WTC11 (cell line): ENCODE measurements at regions not wholly inside any gene's neighbourhood (a gene's known extent, or its start where the extent isn't known, plus 50 kb on each side); places are given as distances from the start of the nearest gene placed in this dataset.

ENCODE experiments used
- ATAC-seq: fragments of 200-7000 bp; cut with Tn5 transposase; 2 replicates; pipeline ENCODE4 v1.10.0; 2021; ENCODE audit warnings: mild to moderate bottlenecking, moderate library complexity
- CTCF ChIA-PET: fragments of 300-600 bp; sonication (Branson Sonifier 250); formaldehyde crosslinking; loops from one replicate; lab custom pipeline; 2021; ENCODE audit warnings: antibody characterized with exemption; lab: Charles Lee
- POLR2A ChIA-PET: fragments of 350-600 bp; sonication (Branson Sonifier 250); formaldehyde crosslinking; loops from one replicate; lab custom pipeline; 2021; ENCODE audit warnings: antibody characterized with exemption; lab: Charles Lee
- DNase-seq: peaks from one replicate; pipeline ENCODE4 v3.0.0; 2021; ENCODE audit warnings: low spot score
- H3K27ac Mint-ChIP-seq: 2 replicates; pipeline ENCODE4 v1.8.0; 2021; ENCODE audit warnings: mixed read lengths
- H3K27me3 Mint-ChIP-seq: 2 replicates; pipeline ENCODE4 v1.8.0; 2021; ENCODE audit warnings: low read depth, mild to moderate bottlenecking, moderate library complexity, mixed read lengths
- H3K36me3 Mint-ChIP-seq: 2 replicates; pipeline ENCODE4 v1.8.0; 2021; ENCODE audit warnings: mixed read lengths
- H3K4me1 Mint-ChIP-seq: 2 replicates; pipeline ENCODE4 v1.8.0; 2022; ENCODE audit warnings: mixed read lengths
- H3K4me3 Mint-ChIP-seq: 2 replicates; pipeline ENCODE4 v1.8.0; 2021; ENCODE audit warnings: mild to moderate bottlenecking, moderate library complexity, mixed read lengths
- H3K9me3 Mint-ChIP-seq: 2 replicates; pipeline ENCODE4 v1.8.0; 2021; ENCODE audit warnings: mixed read lengths
- CREM ChIP-seq: sonication (generic); formaldehyde crosslinking; IDR thresholded peaks from 2 replicates; pipeline ENCODE4 v1.8.1; 2022; ENCODE audit warnings: mild to moderate bottlenecking, missing genetic modification reagents, moderate library complexity
- EMX1 ChIP-seq: fragments of 250-450 bp; sonication (Bioruptor Pico); IDR thresholded peaks from 2 replicates; pipeline ENCODE4 v1.8.0; 2021; ENCODE audit warnings: mild to moderate bottlenecking
- IRF2 ChIP-seq: sonication (generic); formaldehyde crosslinking; IDR thresholded peaks from 2 replicates; pipeline ENCODE4 v1.8.0; 2022; ENCODE audit warnings: low read depth, missing genetic modification reagents, borderline replicate concordance
- NFATC4 ChIP-seq: fragments of 250-450 bp; sonication (Bioruptor Pico); IDR thresholded peaks from 2 replicates; pipeline ENCODE4 v1.9.0; 2021; ENCODE audit warnings: mild to moderate bottlenecking
- NR2C2 ChIP-seq: sonication (generic); formaldehyde crosslinking; IDR thresholded peaks from 2 replicates; pipeline ENCODE4 v1.8.0; 2022; ENCODE audit warnings: mild to moderate bottlenecking, missing genetic modification reagents
- RELA ChIP-seq: sonication (generic); formaldehyde crosslinking; IDR thresholded peaks from 2 replicates; pipeline ENCODE4 v1.8.1; 2022; ENCODE audit warnings: missing genetic modification reagents, mild to moderate bottlenecking, borderline replicate concordance
- ZNF416 ChIP-seq: fragments of 250-450 bp; sonication (Bioruptor Pico); IDR thresholded peaks from 2 replicates; pipeline ENCODE4 v1.9.0; 2021; ENCODE audit warnings: mild to moderate bottlenecking, inconsistent platforms
- ZNF512 ChIP-seq: sonication (generic); formaldehyde crosslinking; IDR thresholded peaks from 2 replicates; pipeline ENCODE4 v1.8.1; 2022; ENCODE audit warnings: missing genetic modification reagents, borderline replicate concordance
- TF ChIP-seq, protein P1 (sequence below): sonication (generic); formaldehyde crosslinking; IDR thresholded peaks from 2 replicates; pipeline ENCODE4 v1.8.1; 2023; ENCODE audit warnings: mild to moderate bottlenecking, moderate library complexity, missing genetic modification reagents
- TF ChIP-seq, protein P2 (sequence below): sonication (generic); formaldehyde crosslinking; IDR thresholded peaks from 2 replicates; pipeline ENCODE4 v1.8.0; 2023; ENCODE audit warnings: missing genetic modification reagents, mild to moderate bottlenecking, borderline replicate concordance
- TF ChIP-seq, protein P3 (sequence below): sonication (generic); formaldehyde crosslinking; IDR thresholded peaks from 2 replicates; pipeline ENCODE4 v1.8.1; 2022; ENCODE audit warnings: mild to moderate bottlenecking, missing genetic modification reagents, moderate library complexity, borderline replicate concordance
- TF ChIP-seq, protein P4 (sequence below): fragments of 250-450 bp; sonication (Bioruptor Pico); IDR thresholded peaks from 2 replicates; pipeline ENCODE4 v1.8.0; 2021; ENCODE audit warnings: mild to moderate bottlenecking

DNA sequence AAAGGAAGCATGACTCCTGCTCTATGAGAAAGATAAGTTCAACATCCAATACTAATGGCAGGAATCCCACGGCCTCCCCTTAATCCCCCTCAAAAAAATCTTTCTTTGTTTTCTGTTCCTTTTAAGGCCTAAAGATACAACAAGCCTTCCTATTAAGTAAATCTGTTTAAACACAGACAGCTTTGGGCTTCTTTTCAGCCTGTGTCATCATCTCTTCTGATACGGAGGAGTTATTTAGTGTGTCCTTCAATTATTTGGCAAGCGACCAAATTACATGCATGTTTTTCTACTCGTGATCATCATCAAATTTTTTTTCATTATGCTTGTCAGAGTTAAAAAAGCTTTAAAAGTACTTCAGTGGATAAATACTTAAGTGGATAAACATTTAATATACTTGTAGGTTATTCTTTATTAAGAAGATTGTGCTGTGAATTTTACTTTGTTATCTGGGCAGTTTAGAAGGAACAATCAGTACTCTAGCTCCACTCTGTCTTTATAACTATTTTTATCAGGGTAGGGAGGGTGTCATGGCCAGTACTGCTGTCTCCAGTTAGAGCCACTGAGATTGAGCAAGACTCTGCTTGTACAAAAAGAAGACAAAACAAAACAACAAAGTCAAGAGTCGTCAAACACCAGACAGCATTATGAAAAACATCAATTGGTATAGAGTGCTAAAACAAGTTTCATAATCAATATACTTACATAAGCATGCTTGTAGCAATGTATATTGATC is 210.7 kb downstream of the PRR32 start:
- ATAC-seq (no peak), DNase-seq (no peak)
- Mint-ChIP-seq H3K4me1 (no peaks in the 10 kb centered on the region), H3K27me3 (no peaks in the 10 kb centered on the region), H3K36me3 (no peaks in the 10 kb centered on the region), H3K4me3 (no peak overlapping the region), H3K9me3 (peaks cover 4% of the 10 kb centered on the region), H3K27ac (no peak overlapping the region)
- TF ChIP-seq CREM, result no peak
- no peak for TF ChIP-seq ZNF512 (CRISPR knock-in tag)
- CTCF ChIA-PET, result no interaction called here
- POLR2A ChIA-PET, result no interaction called here

DNA sequence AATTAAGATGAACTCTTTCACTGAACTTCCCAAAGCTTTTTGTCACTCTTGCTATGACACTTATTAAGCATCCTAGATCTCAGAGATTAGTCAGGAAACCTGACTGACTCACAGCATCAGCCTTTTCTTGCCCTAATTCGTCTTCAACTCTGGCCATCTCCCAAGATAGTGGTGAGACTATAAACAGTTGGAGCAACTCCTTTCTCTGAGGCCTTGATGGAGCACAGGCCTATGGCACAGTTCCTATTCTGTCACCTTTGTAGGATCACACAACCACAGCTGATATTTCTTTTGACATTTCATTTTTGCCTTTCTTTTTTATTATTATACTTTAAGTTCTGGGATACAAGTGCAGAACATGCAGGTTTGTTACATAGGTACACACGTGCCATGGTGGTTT is 217.6 kb downstream of the PRR32 start:
- Mint-ChIP-seq H3K4me1 (no peaks in the 10 kb centered on the region), H3K4me3 (no peak overlapping the region), H3K27me3 (no peaks in the 10 kb centered on the region), H3K36me3 (no peaks in the 10 kb centered on the region), H3K27ac (no peak overlapping the region), H3K9me3 (no peaks in the 10 kb centered on the region)
- POLR2A ChIA-PET, result no interaction called here
- DNase-seq (no peak), ATAC-seq (no peak)
- no peak for TF ChIP-seq EMX1
- TF ChIP-seq, protein P1, sequence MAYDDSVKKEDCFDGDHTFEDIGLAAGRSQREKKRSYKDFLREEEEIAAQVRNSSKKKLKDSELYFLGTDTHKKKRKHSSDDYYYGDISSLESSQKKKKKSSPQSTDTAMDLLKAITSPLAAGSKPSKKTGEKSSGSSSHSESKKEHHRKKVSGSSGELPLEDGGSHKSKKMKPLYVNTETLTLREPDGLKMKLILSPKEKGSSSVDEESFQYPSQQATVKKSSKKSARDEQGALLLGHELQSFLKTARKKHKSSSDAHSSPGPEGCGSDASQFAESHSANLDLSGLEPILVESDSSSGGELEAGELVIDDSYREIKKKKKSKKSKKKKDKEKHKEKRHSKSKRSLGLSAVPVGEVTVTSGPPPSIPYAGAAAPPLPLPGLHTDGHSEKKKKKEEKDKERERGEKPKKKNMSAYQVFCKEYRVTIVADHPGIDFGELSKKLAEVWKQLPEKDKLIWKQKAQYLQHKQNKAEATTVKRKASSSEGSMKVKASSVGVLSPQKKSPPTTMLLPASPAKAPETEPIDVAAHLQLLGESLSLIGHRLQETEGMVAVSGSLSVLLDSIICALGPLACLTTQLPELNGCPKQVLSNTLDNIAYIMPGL, result no peak
- TF ChIP-seq, protein P2, sequence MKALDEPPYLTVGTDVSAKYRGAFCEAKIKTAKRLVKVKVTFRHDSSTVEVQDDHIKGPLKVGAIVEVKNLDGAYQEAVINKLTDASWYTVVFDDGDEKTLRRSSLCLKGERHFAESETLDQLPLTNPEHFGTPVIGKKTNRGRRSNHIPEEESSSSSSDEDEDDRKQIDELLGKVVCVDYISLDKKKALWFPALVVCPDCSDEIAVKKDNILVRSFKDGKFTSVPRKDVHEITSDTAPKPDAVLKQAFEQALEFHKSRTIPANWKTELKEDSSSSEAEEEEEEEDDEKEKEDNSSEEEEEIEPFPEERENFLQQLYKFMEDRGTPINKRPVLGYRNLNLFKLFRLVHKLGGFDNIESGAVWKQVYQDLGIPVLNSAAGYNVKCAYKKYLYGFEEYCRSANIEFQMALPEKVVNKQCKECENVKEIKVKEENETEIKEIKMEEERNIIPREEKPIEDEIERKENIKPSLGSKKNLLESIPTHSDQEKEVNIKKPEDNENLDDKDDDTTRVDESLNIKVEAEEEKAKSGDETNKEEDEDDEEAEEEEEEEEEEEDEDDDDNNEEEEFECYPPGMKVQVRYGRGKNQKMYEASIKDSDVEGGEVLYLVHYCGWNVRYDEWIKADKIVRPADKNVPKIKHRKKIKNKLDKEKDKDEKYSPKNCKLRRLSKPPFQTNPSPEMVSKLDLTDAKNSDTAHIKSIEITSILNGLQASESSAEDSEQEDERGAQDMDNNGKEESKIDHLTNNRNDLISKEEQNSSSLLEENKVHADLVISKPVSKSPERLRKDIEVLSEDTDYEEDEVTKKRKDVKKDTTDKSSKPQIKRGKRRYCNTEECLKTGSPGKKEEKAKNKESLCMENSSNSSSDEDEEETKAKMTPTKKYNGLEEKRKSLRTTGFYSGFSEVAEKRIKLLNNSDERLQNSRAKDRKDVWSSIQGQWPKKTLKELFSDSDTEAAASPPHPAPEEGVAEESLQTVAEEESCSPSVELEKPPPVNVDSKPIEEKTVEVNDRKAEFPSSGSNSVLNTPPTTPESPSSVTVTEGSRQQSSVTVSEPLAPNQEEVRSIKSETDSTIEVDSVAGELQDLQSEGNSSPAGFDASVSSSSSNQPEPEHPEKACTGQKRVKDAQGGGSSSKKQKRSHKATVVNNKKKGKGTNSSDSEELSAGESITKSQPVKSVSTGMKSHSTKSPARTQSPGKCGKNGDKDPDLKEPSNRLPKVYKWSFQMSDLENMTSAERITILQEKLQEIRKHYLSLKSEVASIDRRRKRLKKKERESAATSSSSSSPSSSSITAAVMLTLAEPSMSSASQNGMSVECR, result no peak
- TF ChIP-seq NFATC4 (CRISPR knock-in tag), result no peak
- TF ChIP-seq, protein P3, sequence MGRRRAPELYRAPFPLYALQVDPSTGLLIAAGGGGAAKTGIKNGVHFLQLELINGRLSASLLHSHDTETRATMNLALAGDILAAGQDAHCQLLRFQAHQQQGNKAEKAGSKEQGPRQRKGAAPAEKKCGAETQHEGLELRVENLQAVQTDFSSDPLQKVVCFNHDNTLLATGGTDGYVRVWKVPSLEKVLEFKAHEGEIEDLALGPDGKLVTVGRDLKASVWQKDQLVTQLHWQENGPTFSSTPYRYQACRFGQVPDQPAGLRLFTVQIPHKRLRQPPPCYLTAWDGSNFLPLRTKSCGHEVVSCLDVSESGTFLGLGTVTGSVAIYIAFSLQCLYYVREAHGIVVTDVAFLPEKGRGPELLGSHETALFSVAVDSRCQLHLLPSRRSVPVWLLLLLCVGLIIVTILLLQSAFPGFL (CRISPR knock-in tag), result no peak
- no peak for TF ChIP-seq IRF2
- no peak for TF ChIP-seq NR2C2 (CRISPR knock-in tag)
- no peak for TF ChIP-seq RELA (CRISPR knock-in tag)
- TF ChIP-seq, protein P4, sequence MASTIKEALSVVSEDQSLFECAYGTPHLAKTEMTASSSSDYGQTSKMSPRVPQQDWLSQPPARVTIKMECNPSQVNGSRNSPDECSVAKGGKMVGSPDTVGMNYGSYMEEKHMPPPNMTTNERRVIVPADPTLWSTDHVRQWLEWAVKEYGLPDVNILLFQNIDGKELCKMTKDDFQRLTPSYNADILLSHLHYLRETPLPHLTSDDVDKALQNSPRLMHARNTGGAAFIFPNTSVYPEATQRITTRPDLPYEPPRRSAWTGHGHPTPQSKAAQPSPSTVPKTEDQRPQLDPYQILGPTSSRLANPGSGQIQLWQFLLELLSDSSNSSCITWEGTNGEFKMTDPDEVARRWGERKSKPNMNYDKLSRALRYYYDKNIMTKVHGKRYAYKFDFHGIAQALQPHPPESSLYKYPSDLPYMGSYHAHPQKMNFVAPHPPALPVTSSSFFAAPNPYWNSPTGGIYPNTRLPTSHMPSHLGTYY (CRISPR knock-in tag), result no peak
- no peak for TF ChIP-seq ZNF416 (CRISPR knock-in tag)
- CTCF ChIA-PET, result no interaction called here
